Thymus (tissue), 11 donors: ENCODE measurements at regions not wholly inside any gene's neighbourhood (a gene's known extent, or its start where the extent isn't known, plus 50 kb on each side); places are given as distances from the start of the nearest gene placed in this dataset.

Experiments used
- DNase-seq, 9 donors: peaks; one replicate each; pipeline ENCODE4 v3.0.0-alpha.2; 2013; ENCODE audit warnings: low spot score in 9 of 9, low read depth in 6 of 9, missing footprints in 1 of 9
- H3K27ac ChIP-seq, 2 donors: one replicate each; pipeline ENCODE4 v1.5.1; 2013; ENCODE audit warnings: control low read depth in 1 of 2, low read depth in 1 of 2, low read length in 1 of 2, mild to moderate bottlenecking in 1 of 2, moderate library complexity in 1 of 2
- H3K27me3 ChIP-seq, 2 donors: one replicate each; pipeline ENCODE4 v1.5.1; 2013; ENCODE audit warnings: low read length in 1 of 2; ENCODE audit not compliant: control insufficient read depth in 2 of 2, insufficient read depth in 1 of 2
- H3K36me3 ChIP-seq, 2 donors: one replicate each; pipeline ENCODE4 v1.5.1; 2013; ENCODE audit warnings: low read length in 1 of 2, mild to moderate bottlenecking in 1 of 2, moderate library complexity in 1 of 2; ENCODE audit not compliant: control insufficient read depth in 2 of 2, insufficient read depth in 2 of 2
- H3K4me1 ChIP-seq, 2 donors: one replicate each; pipeline ENCODE4 v1.5.1; 2013; ENCODE audit warnings: low read length in 2 of 2; ENCODE audit not compliant: control insufficient read depth in 2 of 2, insufficient read depth in 2 of 2
- H3K4me3 ChIP-seq, 2 donors: one replicate each; pipeline ENCODE4 v1.5.1; 2013; ENCODE audit warnings: low read length in 2 of 2, control low read depth in 1 of 2, mild to moderate bottlenecking in 1 of 2
- H3K9me3 ChIP-seq, 2 donors: one replicate each; pipeline ENCODE4 v1.5.1; 2013; ENCODE audit warnings: low read length in 1 of 2, mild to moderate bottlenecking in 1 of 2; ENCODE audit not compliant: control insufficient read depth in 2 of 2, insufficient read depth in 1 of 2
- WGBS: extraction: QIAGEN DNeasy Blood & Tissue Kit; methylation state at CpG from one replicate; pipeline ENCODE4 v1.1.7; 2013; 5-methylcytosine and 5-hydroxymethylcytosine counted together
- donor health status: healthy.

DNA sequence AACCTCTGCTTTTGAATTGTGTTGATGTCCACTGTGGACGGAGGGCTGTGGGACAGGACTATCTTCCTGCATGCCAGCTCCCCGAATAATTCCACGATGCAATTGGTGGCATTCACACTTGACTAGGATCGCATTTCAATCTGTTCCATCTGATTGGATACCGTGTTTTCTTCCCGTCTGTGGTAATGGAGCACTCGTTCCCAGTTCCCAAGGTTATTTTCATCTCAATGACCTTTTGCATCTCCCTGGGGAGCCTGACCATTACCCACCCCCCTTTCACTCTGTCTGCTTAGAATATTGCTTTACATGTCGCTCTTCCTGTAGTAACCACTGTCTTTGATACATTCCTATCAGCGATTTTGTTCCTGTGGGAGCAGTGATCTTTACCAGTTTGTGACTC is 402.2 kb upstream of the WWC1 start:
- WGBS, result 79% methylated on average over 9 of the region's 9 CpGs

GRCh38 chr5:167892352-167893115 is 398.9 kb upstream of the WWC1 start:
- no peak for DNase-seq
- H3K36me3 ChIP-seq, result no peaks in the 10 kb centered on the region
- no peak overlapping the region for H3K27ac ChIP-seq
- H3K4me3 ChIP-seq, result no peak overlapping the region
- no peaks in the 10 kb centered on the region for H3K4me1 ChIP-seq
- H3K9me3 ChIP-seq, result no peaks in the 10 kb centered on the region
- WGBS, result 95% methylated on average over 3 of the region's 3 CpGs
- H3K27me3 ChIP-seq, result no peaks in the 10 kb centered on the region

More for the DNA sequence above, 402.2 kb upstream of the WWC1 start:
- H3K4me1 ChIP-seq, result no peaks in the 10 kb centered on the region
- H3K27me3 ChIP-seq, result no peaks in the 10 kb centered on the region
- DNase-seq, result no peak
- no peak overlapping the region for H3K4me3 ChIP-seq
- H3K36me3 ChIP-seq, result no peaks in the 10 kb centered on the region
- no peak overlapping the region for H3K27ac ChIP-seq
- H3K9me3 ChIP-seq, result no peaks in the 10 kb centered on the region

DNA sequence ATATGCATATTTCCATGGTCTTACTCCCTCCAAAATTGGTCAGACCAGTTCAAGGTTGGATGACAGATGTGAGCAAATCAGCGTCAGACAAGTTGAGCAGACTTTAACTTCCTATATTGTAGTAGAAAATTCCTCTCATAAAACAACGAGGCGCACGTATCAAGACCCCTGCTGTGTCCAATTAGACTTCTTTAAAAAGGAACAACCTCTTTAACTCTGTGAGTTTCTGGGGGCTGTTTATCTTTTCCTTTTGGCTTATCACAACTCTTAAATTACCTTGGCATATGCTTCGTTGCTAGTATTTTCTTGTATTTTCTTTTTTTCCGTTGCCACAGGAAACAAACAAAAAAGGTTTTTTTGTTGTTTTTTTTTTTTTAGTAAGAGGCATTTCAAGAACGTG is 398.2 kb upstream of the WWC1 start:
- no peaks in the 10 kb centered on the region for H3K4me1 ChIP-seq
- H3K9me3 ChIP-seq, result no peaks in the 10 kb centered on the region
- no peaks in the 10 kb centered on the region for H3K27me3 ChIP-seq
- DNase-seq, result no peak
- H3K4me3 ChIP-seq, result no peak overlapping the region
- WGBS, result 86% methylated on average over 7 of the region's 7 CpGs
- H3K27ac ChIP-seq, result no peak overlapping the region
- no peaks in the 10 kb centered on the region for H3K36me3 ChIP-seq

DNA sequence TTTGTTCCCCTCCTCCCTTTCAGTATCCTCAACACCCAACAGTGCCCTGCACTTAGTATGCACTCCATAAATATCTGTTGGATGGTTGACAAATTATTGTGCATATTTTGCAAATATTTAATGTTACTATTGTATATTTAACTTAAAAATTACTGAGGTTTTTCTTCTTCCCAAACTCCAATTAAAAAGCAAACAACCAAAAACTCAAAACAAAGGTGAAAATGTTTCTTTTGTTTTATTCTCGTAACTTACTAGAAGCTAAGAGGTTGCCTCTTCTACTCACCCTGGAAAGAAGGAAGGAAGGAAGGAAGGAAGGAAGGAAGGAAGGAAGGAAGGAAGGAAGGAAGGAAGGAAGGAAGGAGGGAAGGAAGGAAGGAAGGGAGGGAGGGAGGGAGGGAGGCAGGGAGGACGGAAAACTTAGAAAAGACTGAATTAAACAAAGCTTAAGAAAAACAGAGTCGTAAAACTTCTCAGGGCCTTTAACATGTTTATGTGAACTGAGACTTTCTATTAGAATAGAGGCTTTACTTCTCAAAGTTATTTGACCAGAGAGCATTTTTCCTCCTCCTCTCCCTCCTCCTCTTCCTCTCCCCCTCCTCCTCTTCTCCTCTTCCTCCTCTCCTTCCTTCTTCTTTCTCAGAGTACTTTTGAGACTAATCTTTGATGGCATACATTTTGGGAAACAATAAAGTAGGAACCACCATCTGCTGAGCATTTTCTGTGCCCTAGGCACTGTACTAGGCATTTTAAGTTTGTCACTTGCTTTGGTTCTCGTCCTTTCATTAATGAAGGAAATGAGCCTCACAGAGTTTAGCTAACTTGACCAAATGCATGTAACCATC is 396.6 kb upstream of the WWC1 start:
- WGBS, result 88% methylated on average over 4 of the region's 4 CpGs
- Histone ChIP-seq H3K27ac (no peak overlapping the region), H3K27me3 (no peaks in the 10 kb centered on the region), H3K36me3 (no peaks in the 10 kb centered on the region), H3K9me3 (no peaks in the 10 kb centered on the region), H3K4me1 (no peaks in the 10 kb centered on the region), H3K4me3 (no peak overlapping the region)
- DNase-seq, result no peak

- no peak for DNase-seq
- Histone ChIP-seq H3K36me3 (no peaks in the 10 kb centered on the region), H3K4me3 (no peak overlapping the region), H3K27ac (no peak overlapping the region), H3K27me3 (no peaks in the 10 kb centered on the region), H3K4me1 (no peaks in the 10 kb centered on the region), H3K9me3 (no peaks in the 10 kb centered on the region)
- 95% methylated on average over 8 of the region's 8 CpGs for WGBS
Measured at GRCh38 chr5:167895899-167896659, 395.4 kb upstream of the WWC1 start.

GRCh38 chr5:167896814-167897213 is 394.6 kb upstream of the WWC1 start:
- H3K27me3 ChIP-seq, result no peaks in the 10 kb centered on the region
- WGBS, result 92% methylated on average over 10 of the region's 10 CpGs
- no peaks in the 10 kb centered on the region for H3K36me3 ChIP-seq
- H3K27ac ChIP-seq, result no peak overlapping the region
- no peak for DNase-seq
- no peaks in the 10 kb centered on the region for H3K9me3 ChIP-seq
- no peaks in the 10 kb centered on the region for H3K4me1 ChIP-seq
- no peak overlapping the region for H3K4me3 ChIP-seq

DNA sequence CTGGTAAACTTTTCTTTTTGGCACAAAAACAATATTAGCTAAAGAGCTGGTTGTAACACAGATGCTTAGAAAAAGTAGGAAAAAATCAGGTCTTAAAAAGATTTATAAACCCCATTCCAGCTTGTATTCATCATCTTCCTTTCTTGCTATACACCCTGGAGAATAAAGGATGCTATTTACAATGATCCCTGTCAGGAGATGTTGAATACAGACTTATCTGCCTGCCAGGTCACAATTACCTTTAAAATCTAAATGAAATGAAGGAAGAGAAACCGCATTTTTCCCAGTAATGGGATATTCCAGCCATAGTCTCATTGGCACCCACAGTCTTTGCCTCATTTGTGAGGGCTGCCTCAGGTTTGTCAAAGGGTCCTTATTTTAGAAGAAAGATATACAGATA is 394.1 kb upstream of the WWC1 start:
- WGBS, result 97% methylated on average over 1 of the region's 1 CpG
- DNase-seq, result no peak
- Histone ChIP-seq H3K36me3 (no peaks in the 10 kb centered on the region), H3K9me3 (no peaks in the 10 kb centered on the region), H3K4me3 (no peak overlapping the region), H3K27ac (no peak overlapping the region), H3K27me3 (no peaks in the 10 kb centered on the region), H3K4me1 (no peaks in the 10 kb centered on the region)

DNA sequence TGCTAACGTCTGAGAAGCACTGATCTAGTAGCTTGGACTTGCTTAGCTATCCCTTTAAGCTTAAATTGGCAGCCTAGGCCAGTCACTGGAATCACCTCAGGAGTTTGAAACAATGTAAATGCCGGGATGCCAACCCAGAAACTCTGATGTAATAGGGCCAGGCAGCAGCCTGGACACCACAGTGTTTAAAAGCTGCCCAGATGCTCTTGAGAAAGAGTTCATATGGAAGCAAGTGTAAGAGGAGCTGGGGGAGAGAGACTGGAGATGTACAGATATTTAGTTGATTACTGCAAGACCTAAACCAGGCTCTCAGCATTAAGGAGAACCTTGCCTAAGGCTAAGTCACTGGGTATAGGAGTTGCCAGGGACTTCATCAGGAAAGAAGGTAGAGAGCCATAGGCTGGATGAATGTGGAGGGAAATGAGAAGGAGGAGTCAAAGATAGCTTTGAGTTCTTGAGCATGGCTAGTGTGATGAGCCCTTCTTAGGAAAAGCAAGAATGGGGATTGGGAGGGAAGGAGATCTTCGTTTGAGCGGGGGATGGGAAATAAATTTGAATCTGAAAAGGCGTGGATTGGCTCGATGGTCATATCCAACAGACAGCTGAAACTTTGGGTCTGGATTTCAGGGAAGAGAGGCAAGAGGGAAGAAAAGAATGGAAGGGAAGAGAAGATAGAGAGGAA is 392.9 kb upstream of the WWC1 start:
- DNase-seq, result no peak
- Histone ChIP-seq H3K36me3 (no peaks in the 10 kb centered on the region), H3K9me3 (no peaks in the 10 kb centered on the region), H3K4me3 (no peak overlapping the region), H3K27ac (no peak overlapping the region), H3K4me1 (no peaks in the 10 kb centered on the region), H3K27me3 (no peaks in the 10 kb centered on the region)
- WGBS, result 85% methylated on average over 6 of the region's 6 CpGs
